Nephron (organoid): ENCODE measurements at regions not wholly inside any gene's neighbourhood (a gene's known extent, or its start where the extent isn't known, plus 50 kb on each side); places are given as distances from the start of the nearest gene placed in this dataset.

Experiments
- H3K27ac Mint-ChIP-seq, 3 experiments: 2 replicates each; pipeline ENCODE4 v1.8.0; 2020; ENCODE audit warnings: mixed read lengths in 3 of 3, mild to moderate bottlenecking in 2 of 3, moderate library complexity in 1 of 3
- H3K27me3 Mint-ChIP-seq: 2 replicates; pipeline ENCODE4 v1.8.0; 2021; ENCODE audit warnings: low read depth, mild to moderate bottlenecking, moderate library complexity, mixed read lengths
- H3K36me3 Mint-ChIP-seq: 2 replicates; pipeline ENCODE4 v1.8.0; 2020; ENCODE audit warnings: low read depth, mixed read lengths
- H3K4me1 Mint-ChIP-seq: 2 replicates; pipeline ENCODE4 v1.8.0; 2020; ENCODE audit warnings: mixed read lengths
- H3K4me3 Mint-ChIP-seq, 3 experiments: 2 replicates each; pipeline ENCODE4 v1.8.0; 2020; ENCODE audit warnings: mild to moderate bottlenecking in 3 of 3, mixed read lengths in 3 of 3, moderate library complexity in 2 of 3
- H3K9me3 Mint-ChIP-seq: 2 replicates; pipeline ENCODE4 v1.8.0; 2020; ENCODE audit warnings: mixed read lengths
- CTCF ChIP-seq, 3 experiments: fragments of 200-600 bp; sonication (generic); IDR thresholded peaks; one replicate each; pipeline ENCODE4 v1.5.0; 2021; ENCODE audit warnings: antibody characterized with exemption in 3 of 3; ENCODE audit not compliant: unreplicated experiment in 3 of 3

GRCh38 chr5:69000216-69000919, 93.4 kb upstream of the SLC30A5 start:
- no peaks in the 10 kb centered on the region for H3K27me3 Mint-ChIP-seq
- H3K4me1 Mint-ChIP-seq, result peaks cover 7% of the 10 kb centered on the region
- TF ChIP-seq CTCF (IDR thresholded peaks at IDR 0.05; ENCODE audit: unreplicated experiment in 3 of 3), result no peak
- no peak overlapping the region for H3K4me3 Mint-ChIP-seq
- H3K36me3 Mint-ChIP-seq, result no peaks in the 10 kb centered on the region
- no peaks in the 10 kb centered on the region for H3K9me3 Mint-ChIP-seq
- H3K27ac Mint-ChIP-seq, result peak overlapping the region in 2 of 3 experiments; percentile 7 to 80

DNA sequence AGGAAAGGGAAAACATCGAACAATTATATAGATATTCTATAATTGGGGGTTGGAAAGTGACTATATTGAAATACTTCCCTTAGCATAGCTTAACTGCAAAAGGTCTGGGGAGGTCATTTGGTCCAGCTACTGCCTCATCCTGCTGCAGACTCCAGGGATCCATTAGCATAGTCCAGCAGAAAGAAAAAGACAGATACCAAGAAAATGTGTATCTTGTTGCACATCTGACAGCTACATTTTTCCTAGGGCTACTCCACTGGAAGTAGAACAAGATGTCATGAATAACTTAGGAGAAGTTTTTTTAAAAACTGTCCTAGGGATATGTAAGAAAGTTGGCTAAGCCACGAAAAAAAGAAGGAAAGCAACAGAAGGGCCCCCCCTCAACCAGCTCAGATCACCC, 92.9 kb upstream of the SLC30A5 start:
- TF ChIP-seq CTCF (IDR thresholded peaks at IDR 0.05; ENCODE audit: unreplicated experiment in 3 of 3), result no peak
- Mint-ChIP-seq H3K4me3 (no peak overlapping the region), H3K4me1 (peaks cover 7% of the 10 kb centered on the region)

GRCh38 chr5:69001627-69002026, 92.2 kb upstream of the SLC30A5 start:
- Mint-ChIP-seq H3K4me1 (peaks cover 7% of the 10 kb centered on the region), H3K4me3 (no peak overlapping the region), H3K27me3 (no peaks in the 10 kb centered on the region), H3K27ac (peak overlapping the region; percentile 7 to 80 (median 73)), H3K9me3 (no peaks in the 10 kb centered on the region), H3K36me3 (no peaks in the 10 kb centered on the region)
- TF ChIP-seq CTCF (IDR thresholded peaks at IDR 0.05; ENCODE audit: unreplicated experiment in 3 of 3), result no peak

More for the DNA sequence above, 92.9 kb upstream of the SLC30A5 start:
- Mint-ChIP-seq H3K9me3 (no peaks in the 10 kb centered on the region), H3K27ac (peak overlapping the region; percentile 7 to 80 (median 36)), H3K27me3 (no peaks in the 10 kb centered on the region), H3K36me3 (no peaks in the 10 kb centered on the region)

DNA sequence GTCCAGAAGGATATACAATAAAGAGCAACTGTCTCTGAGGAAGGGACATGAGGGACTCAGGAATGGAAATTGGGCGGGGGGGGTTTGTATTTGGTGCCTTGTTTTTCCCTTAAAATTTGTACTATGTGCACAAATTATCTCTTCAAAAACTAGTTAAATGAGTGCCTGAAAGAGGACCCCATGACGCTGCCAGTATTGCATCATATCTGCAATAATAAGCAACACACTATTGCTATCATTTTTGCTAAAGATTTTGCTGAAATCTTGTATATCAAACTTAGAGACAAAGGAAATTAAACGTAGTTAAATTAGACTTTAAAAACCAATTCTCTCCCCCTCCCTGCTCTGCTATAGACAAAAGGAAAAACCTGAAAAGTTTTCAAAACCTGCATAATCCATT, 89.7 kb upstream of the SLC30A5 start:
- Mint-ChIP-seq H3K36me3 (no peaks in the 10 kb centered on the region), H3K9me3 (no peaks in the 10 kb centered on the region), H3K27me3 (peaks cover 8% of the 10 kb centered on the region), H3K27ac (no peak overlapping the region), H3K4me1 (peaks cover 13% of the 10 kb centered on the region), H3K4me3 (no peak overlapping the region)
- TF ChIP-seq CTCF (IDR thresholded peaks at IDR 0.05; ENCODE audit: unreplicated experiment in 3 of 3), result no peak

DNA sequence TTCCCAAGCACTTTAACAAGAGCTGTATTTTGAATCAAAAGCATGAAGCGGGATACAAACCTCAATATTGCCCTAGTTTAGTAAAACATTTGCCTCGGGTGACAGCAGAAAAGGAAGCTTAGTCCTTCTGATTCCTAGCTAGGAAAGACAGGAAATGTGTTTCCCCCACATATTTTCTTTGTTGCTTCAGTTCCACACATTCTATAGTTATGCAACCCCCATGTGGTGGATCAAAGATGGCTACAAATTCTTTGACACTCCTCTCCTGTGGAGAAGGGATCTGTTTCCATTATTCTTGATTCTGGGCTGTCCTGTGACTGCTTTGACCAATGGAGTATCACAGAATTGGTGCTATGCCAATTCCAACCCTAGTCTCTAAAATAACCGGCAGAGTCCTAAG, 89.1 kb upstream of the SLC30A5 start:
- Mint-ChIP-seq H3K36me3 (no peaks in the 10 kb centered on the region), H3K9me3 (no peaks in the 10 kb centered on the region), H3K27me3 (peaks cover 8% of the 10 kb centered on the region), H3K4me1 (peaks cover 13% of the 10 kb centered on the region), H3K4me3 (no peak overlapping the region), H3K27ac (no peak overlapping the region)
- TF ChIP-seq CTCF (IDR thresholded peaks at IDR 0.05; ENCODE audit: unreplicated experiment in 3 of 3), result no peak

DNA sequence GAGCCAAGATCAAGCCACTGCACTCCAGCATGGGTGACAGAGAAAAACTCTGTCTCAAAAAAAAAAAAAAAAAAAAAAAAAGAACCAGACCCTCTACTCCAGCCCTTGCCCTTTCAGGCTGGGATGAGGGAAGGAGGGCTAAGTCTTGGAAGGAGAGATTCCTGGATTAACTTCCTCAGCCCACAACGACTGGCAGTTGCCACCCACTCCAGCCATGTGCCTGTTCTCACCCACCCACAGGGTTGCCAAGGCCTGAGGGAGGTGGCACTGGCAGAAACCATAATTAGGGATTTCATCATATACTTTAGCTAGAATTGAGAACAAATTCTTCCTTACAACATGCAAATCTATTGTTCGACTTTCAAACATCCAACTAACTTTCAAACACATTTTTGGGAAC, 87.8 kb upstream of the SLC30A5 start:
- no peak overlapping the region for H3K27ac Mint-ChIP-seq
- H3K9me3 Mint-ChIP-seq, result no peaks in the 10 kb centered on the region
- TF ChIP-seq CTCF (IDR thresholded peaks at IDR 0.05; ENCODE audit: unreplicated experiment in 3 of 3), result no peak
- peaks cover 8% of the 10 kb centered on the region for H3K27me3 Mint-ChIP-seq
- H3K4me1 Mint-ChIP-seq, result peaks cover 8% of the 10 kb centered on the region
- H3K4me3 Mint-ChIP-seq, result no peak overlapping the region
- no peaks in the 10 kb centered on the region for H3K36me3 Mint-ChIP-seq
